ENCODE measurements at regions not wholly inside any gene's neighbourhood (a gene's known extent, or its start where the extent isn't known, plus 50 kb on each side); places are given as distances from the start of the nearest gene placed in this dataset.

DNA sequence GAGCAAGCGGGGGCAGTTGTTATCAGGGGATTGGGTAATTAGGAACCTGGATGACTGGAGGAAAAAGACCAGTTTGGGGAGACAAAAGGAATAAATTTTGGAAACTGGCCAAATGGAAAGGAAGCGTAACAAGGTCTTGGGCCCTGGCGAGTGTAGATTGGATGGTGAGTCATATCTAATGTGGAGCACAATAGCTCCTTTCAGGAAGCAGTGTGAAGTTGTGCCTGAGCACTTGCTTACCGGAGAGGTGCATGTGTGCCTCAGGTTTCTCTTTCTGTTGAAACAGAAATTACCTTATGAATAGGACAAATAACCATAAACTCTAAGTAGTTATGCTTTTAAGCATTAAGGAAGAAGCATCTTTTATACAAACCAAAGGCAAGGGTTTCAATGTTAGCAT lies 176.4 kb downstream of the KIF4B start (continued):
- TF ChIP-seq, protein P1, sequence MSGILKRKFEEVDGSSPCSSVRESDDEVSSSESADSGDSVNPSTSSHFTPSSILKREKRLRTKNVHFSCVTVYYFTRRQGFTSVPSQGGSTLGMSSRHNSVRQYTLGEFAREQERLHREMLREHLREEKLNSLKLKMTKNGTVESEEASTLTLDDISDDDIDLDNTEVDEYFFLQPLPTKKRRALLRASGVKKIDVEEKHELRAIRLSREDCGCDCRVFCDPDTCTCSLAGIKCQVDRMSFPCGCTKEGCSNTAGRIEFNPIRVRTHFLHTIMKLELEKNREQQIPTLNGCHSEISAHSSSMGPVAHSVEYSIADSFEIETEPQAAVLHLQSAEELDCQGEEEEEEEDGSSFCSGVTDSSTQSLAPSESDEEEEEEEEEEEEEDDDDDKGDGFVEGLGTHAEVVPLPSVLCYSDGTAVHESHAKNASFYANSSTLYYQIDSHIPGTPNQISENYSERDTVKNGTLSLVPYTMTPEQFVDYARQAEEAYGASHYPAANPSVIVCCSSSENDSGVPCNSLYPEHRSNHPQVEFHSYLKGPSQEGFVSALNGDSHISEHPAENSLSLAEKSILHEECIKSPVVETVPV (CRISPR knock-in tag; IDR thresholded peaks at IDR 0.05) = no peak
- TF ChIP-seq ZNF70 (CRISPR knock-in tag; IDR thresholded peaks at IDR 0.05) = no peak
- no peak for TF ChIP-seq CSDC2 (CRISPR knock-in tag; IDR thresholded peaks at IDR 0.05)

DNA sequence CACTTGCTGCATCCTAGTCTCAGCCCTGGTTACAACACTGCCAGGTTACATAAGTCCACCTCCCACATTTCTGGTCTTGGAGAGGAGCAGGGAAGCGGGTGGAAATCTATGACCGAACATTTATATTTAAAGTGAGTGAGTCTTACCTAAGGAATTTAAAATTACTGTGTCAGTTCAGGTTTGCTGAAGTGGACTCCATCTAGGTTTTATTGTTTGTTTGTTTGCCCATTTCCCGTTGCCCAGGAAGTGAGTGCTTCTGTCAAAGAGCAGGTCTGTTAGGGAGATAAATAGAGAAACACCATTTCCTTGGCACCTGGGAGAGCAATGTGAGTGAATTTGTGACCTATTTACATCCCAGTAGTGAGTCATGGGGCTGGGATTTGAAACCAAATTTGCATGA lies 179.5 kb downstream of the KIF4B start:
- no peak for ATAC-seq

DNA sequence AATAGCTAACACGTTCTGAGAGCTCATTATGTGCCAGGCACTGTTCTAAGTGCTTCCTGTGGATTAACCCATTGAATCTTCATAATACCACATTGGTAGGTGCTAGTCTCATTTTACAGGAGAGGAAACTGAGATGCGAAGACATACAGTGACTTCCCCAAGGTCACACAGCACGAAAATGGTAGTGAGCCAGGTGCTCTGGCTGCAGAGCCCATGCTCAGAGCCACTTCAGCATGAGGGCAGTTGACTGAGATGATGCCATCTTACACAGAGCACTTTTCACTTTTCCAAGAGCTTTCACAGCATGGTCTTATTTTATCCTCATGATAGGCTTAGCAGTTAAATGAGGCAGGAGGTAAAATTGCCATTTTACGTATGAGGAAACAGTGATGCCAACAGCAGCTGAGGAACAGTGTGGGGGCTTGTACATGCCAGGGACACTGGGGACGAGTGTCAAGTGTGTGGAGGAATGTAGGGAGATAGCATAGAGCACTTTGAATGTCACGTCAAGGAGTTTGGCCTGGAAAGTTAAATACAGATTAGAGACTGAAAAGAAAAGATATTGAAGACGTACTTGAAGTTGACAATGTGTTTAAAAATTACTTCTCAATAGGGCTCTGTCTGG lies 180.0 kb downstream of the KIF4B start:
- TF ChIP-seq ZFP3 (CRISPR knock-in tag; IDR thresholded peaks at IDR 0.05) (no peak), ZFP30 (CRISPR knock-in tag; IDR thresholded peaks at IDR 0.05) (no peak), ESRRG (CRISPR knock-in tag; IDR thresholded peaks at IDR 0.05) (no peak)
- TF ChIP-seq, protein P2, sequence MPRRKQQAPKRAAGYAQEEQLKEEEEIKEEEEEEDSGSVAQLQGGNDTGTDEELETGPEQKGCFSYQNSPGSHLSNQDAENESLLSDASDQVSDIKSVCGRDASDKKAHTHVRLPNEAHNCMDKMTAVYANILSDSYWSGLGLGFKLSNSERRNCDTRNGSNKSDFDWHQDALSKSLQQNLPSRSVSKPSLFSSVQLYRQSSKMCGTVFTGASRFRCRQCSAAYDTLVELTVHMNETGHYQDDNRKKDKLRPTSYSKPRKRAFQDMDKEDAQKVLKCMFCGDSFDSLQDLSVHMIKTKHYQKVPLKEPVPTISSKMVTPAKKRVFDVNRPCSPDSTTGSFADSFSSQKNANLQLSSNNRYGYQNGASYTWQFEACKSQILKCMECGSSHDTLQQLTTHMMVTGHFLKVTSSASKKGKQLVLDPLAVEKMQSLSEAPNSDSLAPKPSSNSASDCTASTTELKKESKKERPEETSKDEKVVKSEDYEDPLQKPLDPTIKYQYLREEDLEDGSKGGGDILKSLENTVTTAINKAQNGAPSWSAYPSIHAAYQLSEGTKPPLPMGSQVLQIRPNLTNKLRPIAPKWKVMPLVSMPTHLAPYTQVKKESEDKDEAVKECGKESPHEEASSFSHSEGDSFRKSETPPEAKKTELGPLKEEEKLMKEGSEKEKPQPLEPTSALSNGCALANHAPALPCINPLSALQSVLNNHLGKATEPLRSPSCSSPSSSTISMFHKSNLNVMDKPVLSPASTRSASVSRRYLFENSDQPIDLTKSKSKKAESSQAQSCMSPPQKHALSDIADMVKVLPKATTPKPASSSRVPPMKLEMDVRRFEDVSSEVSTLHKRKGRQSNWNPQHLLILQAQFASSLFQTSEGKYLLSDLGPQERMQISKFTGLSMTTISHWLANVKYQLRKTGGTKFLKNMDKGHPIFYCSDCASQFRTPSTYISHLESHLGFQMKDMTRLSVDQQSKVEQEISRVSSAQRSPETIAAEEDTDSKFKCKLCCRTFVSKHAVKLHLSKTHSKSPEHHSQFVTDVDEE (CRISPR knock-in tag; IDR thresholded peaks at IDR 0.05) = no peak
- TF ChIP-seq, protein P3, sequence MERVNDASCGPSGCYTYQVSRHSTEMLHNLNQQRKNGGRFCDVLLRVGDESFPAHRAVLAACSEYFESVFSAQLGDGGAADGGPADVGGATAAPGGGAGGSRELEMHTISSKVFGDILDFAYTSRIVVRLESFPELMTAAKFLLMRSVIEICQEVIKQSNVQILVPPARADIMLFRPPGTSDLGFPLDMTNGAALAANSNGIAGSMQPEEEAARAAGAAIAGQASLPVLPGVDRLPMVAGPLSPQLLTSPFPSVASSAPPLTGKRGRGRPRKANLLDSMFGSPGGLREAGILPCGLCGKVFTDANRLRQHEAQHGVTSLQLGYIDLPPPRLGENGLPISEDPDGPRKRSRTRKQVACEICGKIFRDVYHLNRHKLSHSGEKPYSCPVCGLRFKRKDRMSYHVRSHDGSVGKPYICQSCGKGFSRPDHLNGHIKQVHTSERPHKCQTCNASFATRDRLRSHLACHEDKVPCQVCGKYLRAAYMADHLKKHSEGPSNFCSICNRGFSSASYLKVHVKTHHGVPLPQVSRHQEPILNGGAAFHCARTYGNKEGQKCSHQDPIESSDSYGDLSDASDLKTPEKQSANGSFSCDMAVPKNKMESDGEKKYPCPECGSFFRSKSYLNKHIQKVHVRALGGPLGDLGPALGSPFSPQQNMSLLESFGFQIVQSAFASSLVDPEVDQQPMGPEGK (CRISPR knock-in tag; IDR thresholded peaks at IDR 0.05; ENCODE audit: borderline replicate concordance) = no peak
- ATAC-seq = no peak

More for the DNA sequence above, 179.5 kb downstream of the KIF4B start:
- no peak for TF ChIP-seq SNAI2 (CRISPR knock-in tag; IDR thresholded peaks at IDR 0.05)
- TF ChIP-seq OSR1 (CRISPR knock-in tag; IDR thresholded peaks at IDR 0.05) = no peak
- no peak for TF ChIP-seq PPARA (CRISPR knock-in tag; IDR thresholded peaks at IDR 0.05; ENCODE audit: borderline replicate concordance)
- no peak for TF ChIP-seq ZNF565 (CRISPR knock-in tag; conservative IDR thresholded peaks at IDR 0.05; ENCODE audit: low read depth)
- TF ChIP-seq, protein P3 (CRISPR knock-in tag; IDR thresholded peaks at IDR 0.05; ENCODE audit: borderline replicate concordance) = no peak
- TF ChIP-seq, protein P1 (CRISPR knock-in tag; IDR thresholded peaks at IDR 0.05) = no peak
- no peak for TF ChIP-seq ZFP3 (CRISPR knock-in tag; IDR thresholded peaks at IDR 0.05)
- TF ChIP-seq, protein P2 (CRISPR knock-in tag; IDR thresholded peaks at IDR 0.05) = no peak

GRCh38 chr5:155200608-155201007 lies 187.1 kb downstream of the KIF4B start:
- TF ChIP-seq, protein P3 (CRISPR knock-in tag; IDR thresholded peaks at IDR 0.05; ENCODE audit: borderline replicate concordance) = no peak
- TF ChIP-seq ZC3H10 (CRISPR knock-in tag; IDR thresholded peaks at IDR 0.05) (no peak), ZFP30 (CRISPR knock-in tag; IDR thresholded peaks at IDR 0.05) (no peak), BACH2 (CRISPR knock-in tag; IDR thresholded peaks at IDR 0.05; ENCODE audit: borderline replicate concordance) (no peak), ZFP3 (CRISPR knock-in tag; IDR thresholded peaks at IDR 0.05) (no peak), ZNF70 (CRISPR knock-in tag; IDR thresholded peaks at IDR 0.05) (no peak), TOX (CRISPR knock-in tag; IDR thresholded peaks at IDR 0.05; ENCODE audit: borderline replicate concordance) (no peak), PPARA (CRISPR knock-in tag; IDR thresholded peaks at IDR 0.05; ENCODE audit: borderline replicate concordance) (no peak), TCF4 (CRISPR knock-in tag; IDR thresholded peaks at IDR 0.05; ENCODE audit: borderline replicate concordance) (no peak), ESRRG (CRISPR knock-in tag; IDR thresholded peaks at IDR 0.05) (no peak)
- TF ChIP-seq, protein P1 (CRISPR knock-in tag; IDR thresholded peaks at IDR 0.05) = no peak

More at GRCh38 chr5:155200608-155201007, 187.1 kb downstream of the KIF4B start:
- ATAC-seq = no peak

Data from SK-N-SH treated with all-trans-retinoic acid at 6 μM for 48 hours (cell line).